Ishikawa (cell line): ENCODE measurements at regions not wholly inside any gene's neighbourhood (a gene's known extent, or its start where the extent isn't known, plus 50 kb on each side); places are given as distances from the start of the nearest gene placed in this dataset.

Experiments
- CEBPB ChIP-seq: IDR thresholded peaks from 2 replicates; pipeline ENCODE4 v1.6.1; 2012
- CREB1 ChIP-seq: IDR thresholded peaks from 2 replicates; pipeline ENCODE4 v1.6.1; 2012; ENCODE audit warnings: low read depth
- EGR1 ChIP-seq: IDR thresholded peaks from 2 replicates; pipeline ENCODE4 v1.6.1; 2012
- EP300 ChIP-seq: IDR thresholded peaks from 2 replicates; pipeline ENCODE4 v1.6.1; 2012; ENCODE audit warnings: borderline replicate concordance
- FOXM1 ChIP-seq: IDR thresholded peaks from 2 replicates; pipeline ENCODE4 v1.6.1; 2012; ENCODE audit warnings: low read depth, borderline replicate concordance
- NFIC ChIP-seq: IDR thresholded peaks from 2 replicates; pipeline ENCODE4 v1.6.1; 2012
- RAD21 ChIP-seq: IDR thresholded peaks from 2 replicates; pipeline ENCODE4 v1.6.1; 2012; ENCODE audit warnings: low read depth
- TAF1 ChIP-seq: IDR thresholded peaks from 2 replicates; pipeline ENCODE4 v1.6.1; 2012; ENCODE audit warnings: low read depth, mild to moderate bottlenecking
- TCF12 ChIP-seq: IDR thresholded peaks from 2 replicates; pipeline ENCODE4 v1.6.1; 2012; ENCODE audit warnings: low read depth
- TEAD4 ChIP-seq: IDR thresholded peaks from 2 replicates; pipeline ENCODE4 v1.6.1; 2012
- YY1 ChIP-seq: IDR thresholded peaks from 2 replicates; pipeline ENCODE4 v1.6.1; 2012; ENCODE audit warnings: low read depth
- ZBTB7A ChIP-seq: IDR thresholded peaks from 2 replicates; pipeline ENCODE4 v1.6.1; 2012; ENCODE audit warnings: low read depth
- TF ChIP-seq, protein P1 (sequence below): IDR thresholded peaks from 2 replicates; pipeline ENCODE4 v1.6.1; 2012; ENCODE audit warnings: low read depth, mild to moderate bottlenecking
- TF ChIP-seq, protein P2 (sequence below): IDR thresholded peaks from 2 replicates; pipeline ENCODE4 v1.6.1; 2012
- TF ChIP-seq, protein P3 (sequence below): IDR thresholded peaks from 2 replicates; pipeline ENCODE4 v1.6.1; 2012

DNA sequence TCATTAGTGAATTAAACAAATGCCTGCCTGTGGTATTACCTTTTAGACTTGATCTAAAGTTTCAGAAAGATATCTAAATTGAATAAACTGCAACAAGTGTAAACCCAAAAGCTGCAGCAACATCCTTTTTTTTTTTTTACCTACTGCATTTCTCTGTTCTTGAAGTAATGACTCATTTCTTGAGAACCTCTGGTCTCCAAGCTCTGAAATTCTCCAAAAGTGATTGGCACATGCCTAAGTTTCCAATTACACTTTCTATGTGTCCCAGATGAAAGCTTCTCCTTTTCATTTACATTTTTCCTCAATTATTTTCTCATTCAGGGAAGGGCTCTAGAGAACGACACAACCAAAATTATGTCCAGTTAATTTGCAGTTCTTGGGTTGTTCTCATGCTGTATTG is 435.2 kb upstream of the DCN start:
- TF ChIP-seq CEBPB (no peak), CREB1 (no peak), YY1 (no peak)
- TF ChIP-seq, protein P1, sequence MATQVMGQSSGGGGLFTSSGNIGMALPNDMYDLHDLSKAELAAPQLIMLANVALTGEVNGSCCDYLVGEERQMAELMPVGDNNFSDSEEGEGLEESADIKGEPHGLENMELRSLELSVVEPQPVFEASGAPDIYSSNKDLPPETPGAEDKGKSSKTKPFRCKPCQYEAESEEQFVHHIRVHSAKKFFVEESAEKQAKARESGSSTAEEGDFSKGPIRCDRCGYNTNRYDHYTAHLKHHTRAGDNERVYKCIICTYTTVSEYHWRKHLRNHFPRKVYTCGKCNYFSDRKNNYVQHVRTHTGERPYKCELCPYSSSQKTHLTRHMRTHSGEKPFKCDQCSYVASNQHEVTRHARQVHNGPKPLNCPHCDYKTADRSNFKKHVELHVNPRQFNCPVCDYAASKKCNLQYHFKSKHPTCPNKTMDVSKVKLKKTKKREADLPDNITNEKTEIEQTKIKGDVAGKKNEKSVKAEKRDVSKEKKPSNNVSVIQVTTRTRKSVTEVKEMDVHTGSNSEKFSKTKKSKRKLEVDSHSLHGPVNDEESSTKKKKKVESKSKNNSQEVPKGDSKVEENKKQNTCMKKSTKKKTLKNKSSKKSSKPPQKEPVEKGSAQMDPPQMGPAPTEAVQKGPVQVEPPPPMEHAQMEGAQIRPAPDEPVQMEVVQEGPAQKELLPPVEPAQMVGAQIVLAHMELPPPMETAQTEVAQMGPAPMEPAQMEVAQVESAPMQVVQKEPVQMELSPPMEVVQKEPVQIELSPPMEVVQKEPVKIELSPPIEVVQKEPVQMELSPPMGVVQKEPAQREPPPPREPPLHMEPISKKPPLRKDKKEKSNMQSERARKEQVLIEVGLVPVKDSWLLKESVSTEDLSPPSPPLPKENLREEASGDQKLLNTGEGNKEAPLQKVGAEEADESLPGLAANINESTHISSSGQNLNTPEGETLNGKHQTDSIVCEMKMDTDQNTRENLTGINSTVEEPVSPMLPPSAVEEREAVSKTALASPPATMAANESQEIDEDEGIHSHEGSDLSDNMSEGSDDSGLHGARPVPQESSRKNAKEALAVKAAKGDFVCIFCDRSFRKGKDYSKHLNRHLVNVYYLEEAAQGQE, result no peak

GRCh38 chr12:91616416-91616815 is 433.8 kb upstream of the DCN start:
- TF ChIP-seq, protein P2, sequence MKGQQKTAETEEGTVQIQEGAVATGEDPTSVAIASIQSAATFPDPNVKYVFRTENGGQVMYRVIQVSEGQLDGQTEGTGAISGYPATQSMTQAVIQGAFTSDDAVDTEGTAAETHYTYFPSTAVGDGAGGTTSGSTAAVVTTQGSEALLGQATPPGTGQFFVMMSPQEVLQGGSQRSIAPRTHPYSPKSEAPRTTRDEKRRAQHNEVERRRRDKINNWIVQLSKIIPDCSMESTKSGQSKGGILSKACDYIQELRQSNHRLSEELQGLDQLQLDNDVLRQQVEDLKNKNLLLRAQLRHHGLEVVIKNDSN, result no peak
- TF ChIP-seq YY1 (no peak), CREB1 (no peak), EP300 (no peak), EGR1 (no peak), TAF1 (no peak), ZBTB7A (no peak), RAD21 (no peak), NFIC (no peak), FOXM1 (no peak), TEAD4 (no peak), CEBPB (no peak), TCF12 (no peak)
- TF ChIP-seq, protein P3, sequence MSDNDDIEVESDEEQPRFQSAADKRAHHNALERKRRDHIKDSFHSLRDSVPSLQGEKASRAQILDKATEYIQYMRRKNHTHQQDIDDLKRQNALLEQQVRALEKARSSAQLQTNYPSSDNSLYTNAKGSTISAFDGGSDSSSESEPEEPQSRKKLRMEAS, result no peak
- TF ChIP-seq, protein P1, result no peak

GRCh38 chr12:91613223-91613779 is 430.7 kb upstream of the DCN start:
- TF ChIP-seq NFIC (no peak), ZBTB7A (no peak), TAF1 (no peak), CEBPB (no peak)

DNA sequence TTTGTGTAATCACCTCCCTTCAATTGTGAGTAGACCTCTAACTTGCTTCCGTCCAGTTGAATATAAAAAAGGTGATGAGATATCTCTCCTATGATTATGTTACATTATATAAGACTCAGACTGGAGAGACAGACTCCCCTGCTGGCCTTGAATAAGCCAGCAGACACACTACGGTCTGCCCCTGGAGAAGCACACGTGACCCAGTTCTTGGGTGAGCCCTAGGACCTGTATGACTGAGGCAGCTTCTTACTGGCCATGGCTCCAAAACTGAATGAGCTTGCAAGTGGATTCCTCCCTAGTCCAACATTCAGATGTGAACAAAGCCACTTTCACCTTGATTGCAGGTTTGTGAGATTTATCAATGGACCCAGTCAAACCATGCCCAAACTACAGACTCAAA is 427.9 kb upstream of the DCN start:
- TF ChIP-seq EGR1, result no peak

DNA sequence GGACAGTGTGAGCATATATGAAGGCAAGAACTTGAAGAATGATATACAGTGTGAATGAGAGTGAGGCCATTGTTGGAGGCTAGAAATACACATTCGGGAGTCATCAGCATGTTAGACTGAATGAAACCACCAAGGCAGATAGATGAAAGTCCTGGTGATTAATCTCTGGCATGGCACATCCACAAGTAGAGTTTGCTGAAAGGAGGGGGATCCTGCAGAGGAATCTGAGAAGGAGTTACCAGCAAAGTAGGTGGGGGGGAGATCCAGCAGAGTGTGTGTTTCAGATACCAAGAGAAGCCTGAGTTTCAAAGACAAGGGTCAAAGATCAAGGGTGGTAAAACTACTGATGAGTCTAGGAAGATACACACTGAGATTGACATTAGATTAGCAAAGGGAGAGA is 426.7 kb upstream of the DCN start:
- TF ChIP-seq TCF12 (no peak), FOXM1 (no peak), EGR1 (no peak), NFIC (no peak), EP300 (no peak), CREB1 (no peak), YY1 (no peak), ZBTB7A (no peak), CEBPB (no peak), RAD21 (no peak), TEAD4 (no peak), TAF1 (no peak)
- TF ChIP-seq, protein P3, result no peak
- TF ChIP-seq, protein P1, result no peak
- TF ChIP-seq, protein P2, result no peak

DNA sequence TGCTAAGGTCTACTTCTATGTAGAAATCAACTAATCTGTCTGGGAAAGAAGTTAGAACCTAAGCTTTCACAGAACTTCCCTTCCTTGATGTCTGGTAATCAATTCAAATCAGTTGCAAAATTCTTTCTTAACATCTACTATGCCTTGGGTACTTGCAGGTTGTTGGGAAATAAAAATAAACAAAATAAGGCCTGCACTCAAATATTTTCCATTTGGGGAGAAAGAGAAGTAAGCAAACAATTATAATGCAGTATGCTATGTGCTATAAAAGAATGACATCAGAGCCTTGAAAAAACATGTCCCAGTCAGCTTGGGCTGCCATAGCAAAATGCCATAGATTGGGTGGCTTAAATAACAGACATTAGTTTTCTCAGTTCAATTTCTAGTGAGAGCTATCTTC is 425.9 kb upstream of the DCN start:
- TF ChIP-seq TCF12 (no peak), TAF1 (no peak), CREB1 (no peak), TEAD4 (no peak), EP300 (no peak), EGR1 (no peak), YY1 (no peak), CEBPB (no peak)
- TF ChIP-seq, protein P1, result no peak
